ENCODE measurements at regions not wholly inside any gene's neighbourhood (a gene's known extent, or its start where the extent isn't known, plus 50 kb on each side); places are given as distances from the start of the nearest gene placed in this dataset.

- no peak for DNase-seq
- no peak for TF ChIP-seq CTCF (IDR thresholded peaks at IDR 0.05)
- WGBS (ENCODE audit: insufficient coverage): no CpG with 5 or more reads among the region's 2 CpGs
- Histone ChIP-seq H3K27me3 (ENCODE audit: control insufficient read depth in 2 of 2, insufficient read depth in 2 of 2, low read length in 2 of 2) (no peaks in the 10 kb centered on the region), H3K9me3 (replicated peaks in 1 of 2; ENCODE audit: control insufficient read depth in 1 of 2, insufficient read depth in 1 of 2, low read length in 2 of 2) (peaks cover 0 to 5% of the 10 kb centered on the region in 2 donors), H3K36me3 (replicated peaks in 1 of 2; ENCODE audit: control insufficient read depth in 1 of 2, insufficient read depth in 2 of 2, low read length in 2 of 2) (no peaks in the 10 kb centered on the region), H3K79me2 (ENCODE audit: insufficient read depth, low read length) (no peaks in the 10 kb centered on the region), H3K9ac (ENCODE audit: insufficient read depth, low read length, poor library complexity, severe bottlenecking) (no peak overlapping the region), H3K27ac (ENCODE audit: low read depth in 1 of 2, low read length in 2 of 2) (no peak overlapping the region), H3K4me3 (replicated peaks in 1 of 3; ENCODE audit: low read depth in 2 of 3, low read length in 3 of 3) (no peak overlapping the region), H3K4me1 (ENCODE audit: control insufficient read depth in 1 of 2, insufficient read depth in 2 of 2, low read length in 2 of 2) (no peaks in the 10 kb centered on the region), H3K4me2 (replicated peaks; ENCODE audit: extremely low read depth, low read length, poor library complexity, severe bottlenecking) (no peak overlapping the region), H4K20me1 (ENCODE audit: insufficient read depth, low read length) (no peaks in the 10 kb centered on the region), H2AFZ (ENCODE audit: insufficient read depth, low read depth, low read length, poor library complexity, severe bottlenecking) (no peak overlapping the region)
- peaks cover 0 to 14% (median 8%) of the 10 kb centered on the region in 7 donors for H3K9me3 Mint-ChIP-seq
- H3K27ac Mint-ChIP-seq: no peak overlapping the region
- intact Hi-C loops (cut with micrococcal nuclease): no loop called here
- H3K27me3 Mint-ChIP-seq (ENCODE audit: low read depth in 3 of 3): peaks cover 0 to 5% (median 0%) of the 10 kb centered on the region in 3 donors
- H3K4me3 Mint-ChIP-seq: no peak overlapping the region
- no peaks in the 10 kb centered on the region for H3K36me3 Mint-ChIP-seq
- H3K4me1 Mint-ChIP-seq: no peaks in the 10 kb centered on the region
These were observed 265.9 kb upstream of the PRICKLE1 start for GRCh38 chr12:42855362-42855950.

DNA sequence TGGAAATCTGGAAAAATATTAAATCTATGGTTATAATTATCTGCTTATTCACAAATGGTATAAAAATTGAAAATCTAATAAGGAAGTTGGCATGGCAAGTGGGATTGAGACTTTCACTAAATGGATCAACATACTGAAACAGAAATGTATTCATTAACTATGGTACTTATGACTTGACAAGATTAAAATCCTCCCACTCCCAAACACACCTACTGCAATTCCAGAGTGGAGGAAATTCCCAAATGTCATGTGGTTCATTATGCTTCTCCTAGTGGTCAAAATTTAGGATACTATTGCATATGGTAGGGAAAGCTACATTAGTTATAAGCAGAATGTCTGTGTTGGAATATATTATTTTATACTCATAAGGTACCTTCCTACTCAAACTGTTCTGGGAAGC, 265.3 kb upstream of the PRICKLE1 start:
- no peaks in the 10 kb centered on the region for H3K4me1 ChIP-seq (ENCODE audit: control insufficient read depth in 1 of 2, insufficient read depth in 2 of 2, low read length in 2 of 2)
- DNase-seq: no peak
- no peak overlapping the region for H3K9ac ChIP-seq (ENCODE audit: insufficient read depth, low read length, poor library complexity, severe bottlenecking)
- no peak overlapping the region for H3K4me3 ChIP-seq (replicated peaks in 1 of 3; ENCODE audit: low read depth in 2 of 3, low read length in 3 of 3)
- Mint-ChIP-seq H3K9me3 (peaks cover 0 to 14% (median 8%) of the 10 kb centered on the region in 7 donors), H3K27me3 (ENCODE audit: low read depth in 3 of 3) (peaks cover 0 to 4% (median 0%) of the 10 kb centered on the region in 3 donors), H3K36me3 (no peaks in the 10 kb centered on the region), H3K27ac (no peak overlapping the region), H3K4me1 (no peaks in the 10 kb centered on the region), H3K4me3 (no peak overlapping the region)
- TF ChIP-seq CTCF (IDR thresholded peaks at IDR 0.05): no peak
- H3K4me2 ChIP-seq (replicated peaks; ENCODE audit: extremely low read depth, low read length, poor library complexity, severe bottlenecking): no peak overlapping the region
- H3K36me3 ChIP-seq (replicated peaks in 1 of 2; ENCODE audit: control insufficient read depth in 1 of 2, insufficient read depth in 2 of 2, low read length in 2 of 2): no peaks in the 10 kb centered on the region
- no peaks in the 10 kb centered on the region for H3K27me3 ChIP-seq (ENCODE audit: control insufficient read depth in 2 of 2, insufficient read depth in 2 of 2, low read length in 2 of 2)
- H3K79me2 ChIP-seq (ENCODE audit: insufficient read depth, low read length): no peaks in the 10 kb centered on the region
- peaks cover 0 to 5% of the 10 kb centered on the region in 2 donors for H3K9me3 ChIP-seq (replicated peaks in 1 of 2; ENCODE audit: control insufficient read depth in 1 of 2, insufficient read depth in 1 of 2, low read length in 2 of 2)
- intact Hi-C loops (cut with micrococcal nuclease): no loop called here
- no peaks in the 10 kb centered on the region for H4K20me1 ChIP-seq (ENCODE audit: insufficient read depth, low read length)
- no peak overlapping the region for H3K27ac ChIP-seq (ENCODE audit: low read depth in 1 of 2, low read length in 2 of 2)
- H2AFZ ChIP-seq (ENCODE audit: insufficient read depth, low read depth, low read length, poor library complexity, severe bottlenecking): no peak overlapping the region
